ENCODE measurements at regions not wholly inside any gene's neighbourhood (a gene's known extent, or its start where the extent isn't known, plus 50 kb on each side); places are given as distances from the start of the nearest gene placed in this dataset.
"Not testable (repeated sequence)": the region's sequence is repeated elsewhere in the genome, so short reads cannot be mapped to it uniquely, and the experiment has no call there.

DNA sequence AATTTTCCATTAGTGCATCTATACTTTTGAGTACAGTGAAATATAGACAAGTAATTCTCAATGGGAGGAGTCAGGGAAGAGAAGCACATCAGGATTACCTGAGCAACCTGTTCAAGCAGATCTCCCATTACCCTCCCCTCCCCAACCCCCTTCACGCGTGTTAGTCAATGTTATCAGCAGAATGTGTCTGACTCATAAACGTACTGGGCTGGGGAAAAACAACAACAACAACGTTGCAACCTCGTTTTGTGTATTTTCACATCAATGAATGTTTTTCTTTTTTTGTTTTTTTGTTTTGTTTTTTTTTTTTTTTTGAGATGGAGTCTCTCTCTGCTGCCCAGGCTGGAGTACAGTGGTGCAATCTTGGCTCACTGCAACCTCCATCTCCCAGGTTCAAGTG lies 287.0 kb upstream of the STXBP5 start:
- DNase-seq (ENCODE audit: low spot score) (no peak), ATAC-seq (no peak)
- intact Hi-C loops (cut with DNase I) = no loop called here

DNA sequence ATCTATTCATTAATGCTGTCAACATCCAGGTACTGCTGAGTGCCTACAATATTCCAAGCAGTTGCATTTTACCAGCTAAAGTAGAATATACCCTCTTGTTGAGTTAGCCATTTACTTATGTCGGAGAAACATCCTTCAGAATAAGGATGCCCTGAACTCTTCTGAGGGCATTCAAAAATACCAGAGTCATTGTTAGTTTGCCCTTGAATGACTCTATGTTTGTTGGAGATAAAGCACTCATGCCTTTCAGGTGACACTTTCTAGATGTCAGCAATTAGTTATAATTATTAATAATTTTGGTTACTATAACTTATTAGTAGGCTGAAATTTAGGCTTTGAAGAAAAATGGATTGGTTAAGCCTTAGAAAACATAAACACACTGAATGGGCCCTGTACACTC lies 286.2 kb upstream of the STXBP5 start:
- ATAC-seq = no peak
- DNase-seq (ENCODE audit: low spot score) = no peak
- intact Hi-C loops (cut with DNase I) = no loop called here

DNA sequence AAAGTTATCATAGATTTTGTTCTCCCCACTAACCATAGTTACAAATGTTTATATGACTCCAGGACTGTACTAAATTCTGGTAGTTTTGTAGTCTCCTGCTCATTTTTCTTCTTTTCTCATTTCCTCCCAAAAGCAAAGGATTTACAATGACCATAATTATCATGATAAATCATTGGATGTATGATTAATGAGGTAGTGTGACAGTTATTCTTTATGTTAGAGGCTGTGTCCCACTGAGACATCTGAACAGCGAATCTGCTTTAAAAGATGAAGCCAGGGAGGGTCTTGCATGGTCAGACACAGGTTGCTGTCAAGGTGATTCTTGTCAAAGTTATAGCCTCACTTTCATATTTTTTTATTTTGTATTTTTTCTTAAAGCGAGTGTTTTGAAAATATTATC lies 285.2 kb upstream of the STXBP5 start:
- no peak for DNase-seq (ENCODE audit: low spot score)
- intact Hi-C loops (cut with DNase I) = no loop called here
- ATAC-seq = no peak

DNA sequence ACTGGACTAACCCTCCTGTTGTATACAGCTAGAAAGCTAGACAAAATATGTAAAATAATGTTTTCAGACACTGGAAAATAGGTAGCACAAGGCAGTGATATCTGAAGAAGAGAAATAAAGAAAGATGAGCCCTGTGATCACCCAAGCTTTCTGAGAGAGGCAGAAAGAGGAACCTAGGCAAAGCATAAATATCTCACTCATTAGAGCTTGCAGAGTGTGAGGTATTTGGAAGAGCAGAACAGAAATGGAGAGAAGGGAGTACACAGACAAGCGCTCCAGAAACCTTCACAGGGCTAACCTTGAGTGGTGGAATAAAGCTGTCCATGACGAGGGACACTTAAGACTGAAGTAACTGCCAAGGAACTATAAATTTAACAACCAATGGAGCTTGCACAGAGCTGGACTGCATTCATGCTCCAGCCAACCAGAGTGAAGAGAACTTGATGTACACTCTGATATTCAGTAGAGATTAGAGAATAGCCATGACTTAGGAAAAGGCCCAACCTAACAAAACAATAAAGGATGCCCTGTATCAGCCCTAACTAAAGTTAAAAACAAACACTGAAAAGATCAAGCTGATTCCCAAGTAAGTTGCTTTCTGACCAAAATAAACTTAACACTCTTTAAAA lies 280.9 kb upstream of the STXBP5 start:
- no peak for DNase-seq (ENCODE audit: low spot score)
- intact Hi-C loops (cut with DNase I) = no loop called here
- ATAC-seq = no peak

DNA sequence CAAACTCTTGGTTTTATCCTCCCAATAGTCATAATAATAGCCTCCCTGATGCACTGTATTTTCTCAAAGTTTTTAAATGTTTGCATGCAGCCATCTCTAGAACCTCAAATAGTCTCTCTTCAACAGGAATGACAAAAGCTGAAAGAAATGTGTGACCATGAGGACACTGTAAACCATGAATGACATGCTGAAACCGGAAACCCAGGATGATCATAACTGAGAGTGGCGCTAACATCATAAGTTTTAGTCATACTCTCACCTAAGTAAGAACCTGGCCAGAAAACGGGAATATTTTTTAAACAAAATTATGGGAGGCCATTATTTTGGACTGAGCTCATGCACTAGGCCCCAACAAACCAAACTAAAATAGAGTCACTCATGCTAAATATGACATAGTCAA lies 278.4 kb upstream of the STXBP5 start:
- intact Hi-C loops (cut with DNase I) = no loop called here
- ATAC-seq (no peak), DNase-seq (ENCODE audit: low spot score) (no peak)

DNA sequence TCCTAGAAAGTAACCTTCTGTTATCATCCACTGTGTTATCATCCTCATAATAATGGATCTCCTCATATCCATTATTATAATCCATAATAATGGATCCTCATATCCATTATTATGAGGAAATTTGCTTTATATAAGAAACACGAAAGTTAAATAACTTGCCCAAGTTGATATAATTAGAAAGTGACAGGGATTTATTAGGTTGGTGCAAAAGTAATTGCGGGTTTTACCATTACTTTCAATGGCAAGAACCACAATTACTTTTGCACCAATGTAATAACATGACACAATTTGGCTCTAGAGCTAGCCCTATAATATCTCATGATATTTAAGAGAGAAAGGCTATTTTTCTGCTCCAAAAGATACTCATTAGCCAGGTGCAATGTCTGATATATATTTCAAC lies 275.7 kb upstream of the STXBP5 start:
- ATAC-seq (no peak), DNase-seq (ENCODE audit: low spot score) (no peak)
- intact Hi-C loops (cut with DNase I) = no loop called here

DNA sequence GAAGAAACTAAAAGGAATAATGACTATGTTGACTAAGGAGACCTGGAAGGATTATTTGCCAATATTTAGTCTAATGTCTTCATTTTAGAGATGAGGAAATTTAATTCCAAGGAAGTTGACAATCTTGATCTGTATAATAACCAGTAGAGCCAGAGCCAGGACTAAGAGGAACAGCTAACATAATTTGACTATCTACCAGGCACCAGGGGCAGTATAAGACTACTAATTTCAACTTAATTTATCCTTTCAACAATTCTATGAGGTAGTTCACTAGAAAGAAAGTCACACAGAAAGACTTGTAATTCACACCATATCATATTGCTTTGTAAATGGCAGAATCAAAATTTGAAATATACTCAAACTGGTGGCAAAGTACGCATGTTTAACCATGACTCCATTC lies 273.0 kb upstream of the STXBP5 start:
- intact Hi-C loops (cut with DNase I) = no loop called here

DNA sequence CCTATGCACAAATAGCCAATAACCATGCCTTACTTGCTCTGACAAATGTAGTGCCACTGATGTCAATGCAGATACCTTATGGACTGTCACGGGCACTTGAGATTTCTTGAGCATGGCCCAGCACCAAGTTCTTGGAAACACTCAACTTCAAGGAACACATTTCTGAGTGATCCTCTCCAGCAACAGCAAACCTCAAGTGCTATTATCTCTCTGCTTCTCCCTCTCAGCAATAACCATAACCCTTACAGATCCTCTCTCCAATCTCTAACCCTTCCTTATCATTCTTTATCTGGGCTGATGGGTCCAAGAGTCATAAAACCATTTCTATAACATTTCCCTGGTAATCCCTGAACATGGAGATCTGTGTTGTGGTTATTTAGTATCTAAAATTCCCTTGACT lies 266.9 kb upstream of the STXBP5 start:
- intact Hi-C loops (cut with DNase I) = no loop called here
- DNase-seq (ENCODE audit: low spot score) (no peak), ATAC-seq (no peak)

More for the DNA sequence above, 273.0 kb upstream of the STXBP5 start:
- ATAC-seq = no peak
- no peak for DNase-seq (ENCODE audit: low spot score)

DNA sequence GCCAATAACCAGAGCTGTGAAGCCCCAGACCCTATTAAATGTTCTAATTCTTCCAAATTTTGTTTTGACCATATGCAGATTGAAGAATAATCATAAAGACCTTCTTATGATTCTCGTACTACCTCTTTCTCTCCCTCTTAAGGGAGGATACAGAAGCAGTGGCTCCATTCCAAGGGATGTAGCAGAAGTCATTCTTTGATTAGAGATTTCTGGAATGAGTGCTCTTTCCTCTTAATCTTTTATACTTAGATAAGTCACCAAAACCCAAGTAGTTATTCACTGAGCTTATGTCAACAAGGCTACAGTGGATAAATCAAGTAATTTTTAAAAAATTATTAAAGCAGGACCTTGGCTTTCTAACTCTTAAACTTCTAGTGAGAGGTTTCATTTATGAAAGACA lies 266.0 kb upstream of the STXBP5 start:
- no peak for DNase-seq (ENCODE audit: low spot score)
- intact Hi-C loops (cut with DNase I) = no loop called here

DNA sequence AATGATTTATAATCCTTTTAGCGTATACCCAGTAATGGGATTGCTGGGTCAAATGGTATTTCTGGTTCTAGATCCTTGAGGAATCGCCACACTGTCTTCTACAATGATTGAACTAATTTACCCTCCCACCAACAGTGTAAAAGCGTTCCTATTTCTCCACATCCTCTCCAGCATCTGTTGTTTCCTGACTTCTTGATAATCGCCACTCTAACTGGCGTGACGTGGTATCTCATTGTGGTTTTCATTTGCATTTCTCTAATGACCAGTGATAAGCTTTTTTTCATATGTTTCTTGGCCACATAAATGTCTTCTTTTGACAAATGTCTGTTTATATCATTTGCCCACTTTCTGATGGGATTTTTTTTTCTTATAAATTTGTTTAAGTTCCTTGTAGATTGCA lies 264.8 kb upstream of the STXBP5 start:
- intact Hi-C loops (cut with DNase I); DNase-seq (ENCODE audit: low spot score); ATAC-seq: not testable (repeated sequence)

More for the DNA sequence above, 266.0 kb upstream of the STXBP5 start:
- ATAC-seq = no peak

DNA sequence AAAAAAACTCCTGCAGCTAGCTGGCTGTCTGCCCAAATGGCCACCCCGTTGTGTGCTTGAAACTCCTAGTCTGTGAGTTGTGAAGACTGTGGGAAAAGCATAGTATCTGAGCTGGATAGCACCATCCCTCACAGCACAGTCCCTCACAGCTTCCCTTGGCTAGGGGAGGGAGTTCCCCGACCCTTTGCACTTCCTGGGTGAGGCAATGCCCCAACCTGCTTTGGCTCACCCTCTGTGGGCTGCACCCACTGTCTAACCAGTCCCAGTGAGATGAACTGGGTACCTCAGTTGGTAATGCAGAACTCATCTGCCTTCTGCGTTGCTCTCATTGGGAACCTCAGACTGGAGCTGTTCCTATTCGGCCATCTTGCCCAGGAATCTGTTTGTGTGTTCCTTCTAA lies 260.6 kb upstream of the STXBP5 start:
- DNase-seq (ENCODE audit: low spot score) (no peak), ATAC-seq (no peak)
- intact Hi-C loops (cut with DNase I) = no loop called here

DNA sequence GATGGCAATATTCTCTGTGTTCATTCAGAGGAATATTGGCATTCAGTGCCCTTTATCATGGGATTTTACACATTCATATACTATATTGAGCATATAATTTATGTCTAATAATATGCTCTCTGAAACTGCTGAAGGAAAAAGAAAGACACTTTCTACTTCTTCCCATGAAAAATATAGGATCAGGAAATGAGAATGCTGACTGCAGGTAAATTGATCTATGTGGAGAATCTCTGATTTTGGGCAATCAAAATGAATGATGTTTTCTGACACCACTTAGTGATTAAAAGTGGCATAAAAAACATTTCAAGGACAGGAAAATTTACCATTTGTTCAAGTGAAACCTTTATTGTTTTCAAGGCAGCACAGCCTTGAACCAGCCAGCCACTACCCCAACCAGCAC lies 260.1 kb upstream of the STXBP5 start:
- DNase-seq (ENCODE audit: low spot score) (no peak), ATAC-seq (no peak)
- intact Hi-C loops (cut with DNase I) = no loop called here

DNA sequence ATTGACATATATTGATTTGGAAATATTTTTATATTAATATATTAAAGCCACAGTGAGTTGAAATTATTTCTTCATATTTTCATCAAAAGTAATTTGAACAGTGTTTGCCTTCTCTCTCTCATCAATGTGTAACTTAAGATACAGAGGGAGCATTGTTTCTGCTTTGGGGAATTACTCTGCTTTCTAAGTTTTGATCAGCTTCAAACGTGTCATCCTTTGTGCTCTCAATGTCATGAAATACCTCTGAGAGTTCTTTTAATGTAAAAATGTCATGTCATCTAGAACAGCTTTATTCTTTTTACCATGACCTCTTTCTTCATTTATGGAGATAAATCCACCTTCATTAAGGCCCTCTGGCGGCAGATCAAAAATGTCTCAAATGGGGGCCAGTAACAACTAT lies 259.4 kb upstream of the STXBP5 start:
- intact Hi-C loops (cut with DNase I) = no loop called here
- ATAC-seq (no peak), DNase-seq (ENCODE audit: low spot score) (no peak)

DNA sequence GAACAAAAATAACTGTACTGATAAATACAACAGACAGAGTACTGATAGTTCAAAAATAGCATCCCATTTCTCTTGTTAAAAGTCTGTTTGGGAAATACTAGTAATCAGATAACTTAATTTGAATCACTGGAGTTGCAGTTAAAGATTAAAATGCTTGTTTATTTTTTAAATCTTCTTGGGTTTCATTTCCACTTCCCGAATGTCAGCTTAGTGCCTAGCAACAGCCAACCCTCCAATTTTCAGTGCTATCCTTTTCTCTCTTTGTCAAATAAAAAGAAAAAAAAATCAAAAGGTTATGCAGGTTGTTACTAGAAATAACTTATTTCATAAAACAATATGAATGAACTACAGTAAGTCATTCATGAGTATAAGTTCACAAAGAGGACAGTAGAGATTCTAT lies 257.7 kb upstream of the STXBP5 start:
- intact Hi-C loops (cut with DNase I) = no loop called here
- no peak for DNase-seq (ENCODE audit: low spot score)
- no peak for ATAC-seq

DNA sequence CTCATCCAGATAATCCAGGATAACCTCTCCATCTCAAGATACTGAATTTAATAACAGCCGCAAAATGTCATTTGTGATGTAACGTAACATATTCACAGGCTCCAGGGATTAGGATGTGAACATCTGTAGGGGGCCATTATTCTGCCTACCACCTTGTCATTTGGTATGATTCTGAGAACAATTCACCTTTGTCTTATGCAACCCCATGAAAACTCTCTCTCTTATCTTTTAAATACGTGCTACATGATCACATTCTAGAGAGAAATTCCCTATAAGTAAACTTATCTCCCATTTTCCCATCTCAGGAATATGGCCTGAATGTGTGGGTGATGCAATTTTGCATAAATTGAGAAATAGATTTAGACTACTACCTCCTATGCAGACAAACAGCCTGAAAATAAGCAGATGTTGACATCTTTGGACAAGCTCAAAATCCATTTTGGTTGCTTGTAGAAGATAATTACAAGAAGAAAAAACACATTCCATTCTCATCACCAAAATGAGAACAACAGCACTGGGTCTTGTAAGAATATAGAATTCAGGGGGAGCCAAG lies 255.4 kb upstream of the STXBP5 start:
- DNase-seq (ENCODE audit: low spot score) (no peak), ATAC-seq (no peak)
- intact Hi-C loops (cut with DNase I) = no loop called here

DNA sequence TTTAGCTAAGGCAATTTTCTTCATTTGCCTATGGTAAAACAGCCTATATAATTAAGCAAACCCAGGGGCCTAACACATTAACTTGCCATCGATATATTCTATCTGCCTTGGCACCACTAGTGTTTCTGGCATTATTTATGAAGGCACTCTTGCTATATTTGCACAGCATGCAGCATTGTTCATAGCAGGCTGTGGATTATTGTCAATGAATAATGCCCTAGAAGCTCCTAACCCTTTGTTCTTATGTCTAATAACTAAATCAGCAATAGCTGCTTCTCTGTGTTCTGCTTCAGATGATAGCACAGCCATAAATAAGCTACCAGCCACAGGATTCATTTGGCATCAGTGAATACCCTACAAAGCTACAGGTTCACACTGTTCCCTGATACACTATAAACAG lies 254.8 kb upstream of the STXBP5 start:
- intact Hi-C loops (cut with DNase I) = no loop called here
- no peak for ATAC-seq

DNA sequence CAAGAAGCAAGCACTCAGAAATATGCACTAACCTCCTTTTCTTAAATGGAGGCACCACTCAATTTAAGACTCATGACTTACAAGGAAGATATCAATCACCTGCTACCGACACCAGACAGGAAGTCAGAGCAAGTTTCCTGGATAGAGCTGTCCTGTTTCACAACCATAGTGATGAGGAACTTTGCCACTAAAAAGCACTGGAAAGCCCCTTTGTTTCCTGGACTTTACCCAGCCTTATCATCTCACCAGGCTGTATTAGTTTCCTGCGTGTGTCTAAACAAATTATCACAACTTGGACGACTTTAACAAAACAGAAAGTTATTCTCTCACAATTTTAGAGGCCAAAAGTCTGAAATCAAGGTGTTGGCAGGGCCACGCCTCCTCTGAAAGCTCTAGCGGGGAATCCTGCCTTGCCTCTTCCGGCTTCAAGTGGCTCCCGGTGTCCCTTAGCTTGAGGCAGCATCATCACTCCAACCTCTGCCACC lies 253.8 kb upstream of the STXBP5 start:
- ATAC-seq = no peak
- intact Hi-C loops (cut with DNase I) = no loop called here
- no peak for DNase-seq (ENCODE audit: low spot score)

More for the DNA sequence above, 254.8 kb upstream of the STXBP5 start:
- DNase-seq (ENCODE audit: low spot score) = no peak

DNA sequence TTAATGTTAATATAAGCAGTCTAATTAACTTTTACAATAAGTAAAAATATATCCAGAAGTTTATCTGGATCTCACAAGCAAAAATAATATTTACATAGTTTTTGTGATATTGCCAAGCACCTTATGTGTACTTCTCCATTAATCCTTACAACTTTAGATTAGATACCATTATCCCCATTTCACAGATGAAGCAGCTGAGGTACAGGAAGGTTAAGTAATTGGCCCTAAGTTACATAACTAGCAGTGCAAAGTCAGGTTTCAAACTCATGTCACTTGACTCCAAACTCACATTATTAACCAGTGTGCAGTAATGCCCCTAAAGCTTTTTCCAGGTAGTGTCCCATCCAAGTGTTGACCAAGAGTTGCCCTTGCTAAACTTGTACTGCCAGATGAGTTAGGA lies 248.6 kb upstream of the STXBP5 start:
- intact Hi-C loops (cut with DNase I) = no loop called here
- no peak for ATAC-seq
- DNase-seq (ENCODE audit: low spot score) = no peak

DNA sequence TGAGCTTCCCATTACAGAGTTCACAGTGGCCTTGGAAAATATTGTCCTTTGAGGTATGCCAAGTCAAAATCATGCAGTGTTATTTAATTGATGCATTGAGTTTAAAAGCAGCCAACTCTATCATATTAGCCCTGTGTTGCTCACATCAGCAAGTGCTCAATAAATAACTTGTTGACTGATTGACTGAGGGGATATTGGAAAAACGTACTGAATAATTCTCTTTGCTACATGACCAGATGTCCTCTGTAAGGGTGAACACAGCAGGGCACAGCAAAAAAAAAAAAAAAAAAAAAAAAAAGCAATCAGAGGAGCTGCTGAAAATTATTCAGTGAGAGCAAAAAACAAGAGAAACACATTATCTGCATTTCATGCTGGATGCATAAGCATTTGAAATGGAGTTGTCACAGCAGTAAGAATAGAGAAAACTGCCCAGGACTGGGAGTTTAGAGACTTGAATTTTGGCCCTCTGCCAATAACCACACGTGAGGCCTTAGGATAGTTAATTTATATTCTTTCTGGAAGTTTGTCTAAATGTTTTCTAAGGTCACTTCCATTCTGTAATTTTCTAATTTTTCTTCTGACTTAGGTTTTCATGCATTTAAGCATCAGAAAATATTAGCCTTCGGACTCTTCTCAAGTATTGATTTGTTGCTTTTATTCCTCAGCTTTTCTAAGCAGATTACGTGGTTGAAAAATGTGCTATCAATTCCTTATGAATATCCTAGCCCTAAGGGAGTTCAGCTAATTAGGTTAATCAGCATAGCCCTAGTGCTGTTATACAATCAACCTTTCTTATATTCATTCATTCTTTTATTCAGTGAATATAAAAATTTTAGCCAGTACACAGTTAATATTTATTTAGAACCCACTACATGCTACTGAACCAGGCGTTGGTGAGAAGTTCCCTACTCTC lies 246.8 kb upstream of the STXBP5 start:
- intact Hi-C loops (cut with DNase I) = no loop called here
- no peak for ATAC-seq
- DNase-seq (ENCODE audit: low spot score) = no peak

DNA sequence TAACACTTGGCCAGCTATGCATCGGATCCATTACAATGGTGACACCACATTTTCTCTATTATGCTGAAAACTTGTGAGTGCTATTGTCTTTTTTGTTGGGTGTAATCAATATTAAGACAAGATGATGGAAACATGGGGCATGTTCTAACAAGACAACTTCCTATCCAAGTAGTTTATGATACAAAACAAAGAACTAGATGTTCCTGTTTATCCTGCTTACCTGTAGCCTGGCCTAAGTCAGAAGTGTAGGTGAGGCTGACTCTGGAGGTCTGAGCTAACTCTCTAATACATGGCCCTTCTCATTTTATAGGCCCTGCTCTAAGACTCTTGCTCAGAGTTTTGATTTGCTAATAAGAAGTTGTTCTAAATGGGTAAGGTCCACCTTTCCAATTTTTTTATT lies 242.4 kb upstream of the STXBP5 start:
- no peak for DNase-seq (ENCODE audit: low spot score)

More for the DNA sequence above, 242.4 kb upstream of the STXBP5 start:
- intact Hi-C loops (cut with DNase I) = no loop called here
- ATAC-seq = no peak
